GM10266 (cell line): ENCODE measurements at regions not wholly inside any gene's neighbourhood (a gene's known extent, or its start where the extent isn't known, plus 50 kb on each side); places are given as distances from the start of the nearest gene placed in this dataset.
"Not testable (repeated sequence)": the region's sequence is repeated elsewhere in the genome, so short reads cannot be mapped to it uniquely, and the experiment has no call there.

ENCODE experiments used
- DNase-seq: peaks from one replicate; pipeline ENCODE4 v3.0.0; 2012; ENCODE audit errors: extremely low spot score
- TF ChIP-seq, protein P1 (sequence below): IDR thresholded peaks from 2 replicates; pipeline ENCODE4 v1.5.1; 2012; ENCODE audit warnings: mild to moderate bottlenecking, low read depth; ENCODE audit not compliant: control insufficient read depth, insufficient read depth; ENCODE audit errors: missing control alignments

DNA sequence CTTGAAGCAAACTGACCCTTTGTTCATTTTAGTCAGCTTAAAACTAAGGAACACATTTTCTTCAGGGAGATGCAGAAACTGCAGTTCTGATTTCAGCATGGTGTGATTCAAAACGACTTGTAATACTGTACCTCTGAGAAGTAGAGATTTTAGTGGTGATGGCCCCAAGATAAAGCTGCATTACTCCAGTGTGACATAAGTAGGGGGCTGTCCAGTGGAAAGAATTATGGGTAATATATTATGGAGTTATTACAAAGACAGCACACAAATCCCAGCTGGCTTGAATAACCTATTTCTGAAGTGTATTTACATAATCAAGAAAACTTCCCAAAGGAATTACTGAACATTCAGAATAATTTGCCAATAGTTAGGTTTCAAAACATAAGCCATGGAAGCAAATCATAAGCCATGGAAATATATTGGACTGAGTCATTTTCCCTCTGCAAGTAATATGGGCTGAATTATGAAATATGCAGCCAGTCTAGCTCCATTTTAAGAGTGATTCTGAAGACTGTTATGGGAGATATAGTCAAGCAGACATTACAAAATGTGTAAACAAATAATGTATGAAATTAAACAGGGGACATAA is 133.7 kb upstream of the FBXL17 start:
- TF ChIP-seq, protein P1, sequence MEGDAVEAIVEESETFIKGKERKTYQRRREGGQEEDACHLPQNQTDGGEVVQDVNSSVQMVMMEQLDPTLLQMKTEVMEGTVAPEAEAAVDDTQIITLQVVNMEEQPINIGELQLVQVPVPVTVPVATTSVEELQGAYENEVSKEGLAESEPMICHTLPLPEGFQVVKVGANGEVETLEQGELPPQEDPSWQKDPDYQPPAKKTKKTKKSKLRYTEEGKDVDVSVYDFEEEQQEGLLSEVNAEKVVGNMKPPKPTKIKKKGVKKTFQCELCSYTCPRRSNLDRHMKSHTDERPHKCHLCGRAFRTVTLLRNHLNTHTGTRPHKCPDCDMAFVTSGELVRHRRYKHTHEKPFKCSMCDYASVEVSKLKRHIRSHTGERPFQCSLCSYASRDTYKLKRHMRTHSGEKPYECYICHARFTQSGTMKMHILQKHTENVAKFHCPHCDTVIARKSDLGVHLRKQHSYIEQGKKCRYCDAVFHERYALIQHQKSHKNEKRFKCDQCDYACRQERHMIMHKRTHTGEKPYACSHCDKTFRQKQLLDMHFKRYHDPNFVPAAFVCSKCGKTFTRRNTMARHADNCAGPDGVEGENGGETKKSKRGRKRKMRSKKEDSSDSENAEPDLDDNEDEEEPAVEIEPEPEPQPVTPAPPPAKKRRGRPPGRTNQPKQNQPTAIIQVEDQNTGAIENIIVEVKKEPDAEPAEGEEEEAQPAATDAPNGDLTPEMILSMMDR, result no peak
- DNase-seq, result no peak

GRCh38 chr5:108508979-108509378 is 127.1 kb upstream of the FBXL17 start:
- no peak for DNase-seq
- TF ChIP-seq, protein P1, result no peak

DNA sequence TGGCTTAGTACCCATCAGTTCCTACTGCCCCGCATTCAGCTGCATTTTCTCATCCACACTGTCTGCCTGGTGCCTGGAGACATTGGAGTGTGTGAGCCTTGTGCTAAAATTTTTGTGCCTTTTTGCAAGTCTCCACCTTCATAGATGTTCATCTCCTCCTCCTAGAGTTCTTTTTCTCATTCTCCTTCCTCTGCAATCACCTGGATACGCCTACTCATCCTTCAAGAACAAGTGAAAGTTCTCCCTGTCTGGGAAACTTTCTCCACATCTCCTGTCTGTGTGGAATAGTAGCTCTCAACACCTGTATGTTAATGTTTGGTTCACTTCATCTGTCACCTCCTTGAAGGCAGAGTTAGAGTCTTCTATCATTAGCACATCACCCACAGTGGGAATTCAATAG is 125.7 kb upstream of the FBXL17 start:
- DNase-seq, result no peak
- TF ChIP-seq, protein P1, result no peak

DNA sequence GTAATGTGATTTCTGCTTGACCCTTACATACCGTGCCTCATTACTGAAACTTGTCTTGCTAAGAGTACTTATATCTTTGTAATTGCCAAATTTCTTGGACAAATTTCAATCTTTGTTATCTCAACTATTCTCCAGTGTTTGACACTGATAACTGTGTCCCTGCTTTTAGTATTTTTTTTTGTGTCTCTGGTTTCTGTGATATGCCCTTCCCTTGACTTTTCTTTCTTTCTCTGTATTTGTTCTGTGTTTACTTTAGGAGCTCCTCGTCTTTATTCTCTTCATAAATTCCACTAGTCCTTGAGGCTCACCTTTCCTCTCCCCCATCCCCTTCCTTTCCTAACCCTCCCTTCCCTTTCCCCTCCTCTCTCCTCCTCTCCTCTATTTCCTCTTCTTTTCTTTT is 123.7 kb upstream of the FBXL17 start:
- TF ChIP-seq, protein P1, result no peak
- no peak for DNase-seq

- TF ChIP-seq, protein P1, result no peak
- DNase-seq, result no peak
These were observed 123.1 kb upstream of the FBXL17 start for GRCh38 chr5:108504974-108505373.

GRCh38 chr5:108503986-108504385 is 122.1 kb upstream of the FBXL17 start:
- DNase-seq, result no peak
- TF ChIP-seq, protein P1, result no peak

DNA sequence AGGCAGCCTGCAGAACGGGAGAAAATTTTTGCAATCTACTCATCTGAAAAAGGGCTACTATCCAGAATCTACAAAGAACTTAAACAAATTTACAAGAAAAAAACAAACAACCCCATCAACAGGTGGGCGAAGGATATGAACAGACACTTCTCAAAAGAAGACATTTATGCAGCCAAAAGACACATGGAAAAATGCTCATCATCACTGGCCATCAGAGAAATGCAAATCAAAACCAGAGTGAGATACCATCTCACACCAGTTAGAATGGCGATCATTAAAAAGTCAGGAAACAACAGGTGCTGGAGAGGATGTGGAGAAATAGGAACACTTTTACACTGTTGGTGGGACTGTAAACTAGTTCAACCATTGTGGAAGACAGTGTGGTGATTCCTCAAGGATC is 113.7 kb upstream of the FBXL17 start:
- not testable (repeated sequence) for DNase-seq

GRCh38 chr5:108487951-108488350 is 106.1 kb upstream of the FBXL17 start:
- no peak for DNase-seq
- TF ChIP-seq, protein P1, result no peak
